HEK293 (cell line): ENCODE measurements at regions not wholly inside any gene's neighbourhood (a gene's known extent, or its start where the extent isn't known, plus 50 kb on each side); places are given as distances from the start of the nearest gene placed in this dataset.

Experiments
- CTCF ChIA-PET: fragments of 350-600 bp; formaldehyde crosslinking; extraction: SDS; loops from one replicate; lab custom pipeline; 2021; ENCODE audit warnings: antibody characterized with exemption; lab: Yijun Ruan, JAX
- POLR2A ChIA-PET: fragments of 300-600 bp; formaldehyde crosslinking; extraction: SDS; loops from one replicate; lab custom pipeline; 2020; ENCODE audit warnings: antibody characterized with exemption, inconsistent platforms; lab: Yijun Ruan, JAX
- H3K27ac ChIP-seq: fragments of 200-500 bp; sonication (Bioruptor generic); 2 replicates; pipeline ENCODE4 v1.5.1; 2014; ENCODE audit warnings: low read depth, low read length, control low read depth, inconsistent platforms; ENCODE audit errors: extremely low read depth
- H3K36me3 ChIP-seq, 2 experiments: fragments of 200-500 bp in 1 of 2; sonication (Bioruptor generic) in 1 of 2; 1 replicate in 1 of 2; 2 replicates in 1 of 2; pipeline ENCODE4 v1.5.1; 2014 to 2017; ENCODE audit warnings: inconsistent platforms in 2 of 2, low read length in 2 of 2; ENCODE audit not compliant: control insufficient read depth in 2 of 2, insufficient read depth in 1 of 2
- H3K4me1 ChIP-seq: fragments of 200-500 bp; sonication (Bioruptor generic); 2 replicates; pipeline ENCODE4 v1.5.1; 2014; ENCODE audit warnings: mild to moderate bottlenecking, low read length, inconsistent platforms; ENCODE audit not compliant: control insufficient read depth, insufficient read depth
- H3K4me3 ChIP-seq: 2 replicates; pipeline ENCODE4 v1.5.1; 2011; ENCODE audit warnings: low read depth, mild to moderate bottlenecking, control low read depth, low read length, moderate library complexity
- H3K9me3 ChIP-seq: fragments of 200-500 bp; sonication (Bioruptor generic); 2 replicates; pipeline ENCODE4 v1.5.1; 2014; ENCODE audit warnings: low read depth, low read length, inconsistent platforms; ENCODE audit not compliant: control insufficient read depth, insufficient read depth
- ELK4 ChIP-seq: IDR thresholded peaks from 2 replicates; pipeline ENCODE4 v1.6.1; 2011; ENCODE audit warnings: mild to moderate bottlenecking, low read depth, low read length, borderline replicate concordance
- GLI2 ChIP-seq: fragments of 450-650 bp; formaldehyde crosslinking; IDR thresholded peaks from 2 replicates; pipeline ENCODE4; 2017; ENCODE audit warnings: missing biosample characterization, missing genetic modification characterization, low read depth, borderline replicate concordance
- PRDM1 ChIP-seq: fragments of 450-650 bp; formaldehyde crosslinking; IDR thresholded peaks from 2 replicates; pipeline ENCODE4; 2016; ENCODE audit warnings: missing biosample characterization, missing genetic modification characterization
- REPIN1 ChIP-seq: fragments of 450-650 bp; formaldehyde crosslinking; IDR thresholded peaks from 2 replicates; pipeline ENCODE4 v1.5.1; 2017; ENCODE audit warnings: missing biosample characterization, missing genetic modification characterization, low read depth
- SALL2 ChIP-seq: fragments of 450-650 bp; formaldehyde crosslinking; IDR thresholded peaks from 2 replicates; pipeline ENCODE4 v1.5.0; 2017; ENCODE audit warnings: missing biosample characterization, mild to moderate bottlenecking, missing genetic modification characterization, borderline replicate concordance
- SETDB1 ChIP-seq: IDR thresholded peaks from one replicate; pipeline ENCODE4 v1.6.1; 2017; ENCODE audit warnings: mild to moderate bottlenecking, low read length, moderate library complexity, mixed read lengths; ENCODE audit not compliant: insufficient read length
- SP3 ChIP-seq: fragments of 450-650 bp; formaldehyde crosslinking; IDR thresholded peaks from 2 replicates; pipeline ENCODE4 v1.5.1; 2016; ENCODE audit warnings: missing biosample characterization, missing genetic modification characterization
- SP7 ChIP-seq: fragments of 450-650 bp; formaldehyde crosslinking; IDR thresholded peaks from 2 replicates; pipeline ENCODE4 v1.5.1; 2016; ENCODE audit warnings: missing biosample characterization, missing genetic modification characterization
- TCF7L2 ChIP-seq: IDR thresholded peaks from 2 replicates; pipeline ENCODE4 v1.6.1; 2011; ENCODE audit warnings: low read depth, mild to moderate bottlenecking, inconsistent platforms, low read length, moderate library complexity, borderline replicate concordance
- TRIM28 ChIP-seq: IDR thresholded peaks from 2 replicates; pipeline ENCODE4 v1.6.1; 2011; ENCODE audit warnings: low read length, control low read depth, borderline replicate concordance
- ZBTB8A ChIP-seq: fragments of 450-650 bp; formaldehyde crosslinking; IDR thresholded peaks from 2 replicates; pipeline ENCODE4 v1.5.1; 2016; ENCODE audit warnings: missing biosample characterization, missing genetic modification characterization
- ZNF354C ChIP-seq: fragments of 450-650 bp; formaldehyde crosslinking; IDR thresholded peaks from 2 replicates; pipeline ENCODE4 v1.5.1; 2016; ENCODE audit warnings: missing biosample characterization, missing genetic modification characterization, low read depth, borderline replicate concordance
- ZNF571 ChIP-seq: fragments of 450-650 bp; formaldehyde crosslinking; IDR thresholded peaks from 2 replicates; pipeline ENCODE4 v1.5.0; 2017; ENCODE audit warnings: missing biosample characterization, missing genetic modification characterization
- ZNF664 ChIP-seq: fragments of 450-650 bp; formaldehyde crosslinking; IDR thresholded peaks from 2 replicates; pipeline ENCODE4 v1.5.1; 2016; ENCODE audit warnings: missing biosample characterization, missing genetic modification characterization
- TF ChIP-seq, protein P1 (sequence below): fragments of 450-650 bp; formaldehyde crosslinking; IDR thresholded peaks from 2 replicates; pipeline ENCODE4 v1.5.1; 2017; ENCODE audit warnings: missing biosample characterization, missing genetic modification characterization
- TF ChIP-seq, protein P2 (sequence below): fragments of 450-650 bp; formaldehyde crosslinking; IDR thresholded peaks from 2 replicates; pipeline ENCODE4 v1.5.1; 2016; ENCODE audit warnings: missing biosample characterization, missing genetic modification characterization
- TF ChIP-seq, protein P3 (sequence below): fragments of 450-650 bp; formaldehyde crosslinking; IDR thresholded peaks from 2 replicates; pipeline ENCODE4 v1.5.1; 2017; ENCODE audit warnings: missing biosample characterization, missing genetic modification characterization

GRCh38 chr1:201750934-201751333 is 78.0 kb upstream of the IPO9 start:
- POLR2A ChIA-PET: no interaction called here
- Histone ChIP-seq H3K9me3 (no peaks in the 10 kb centered on the region), H3K27ac (no peak overlapping the region), H3K36me3 (no peaks in the 10 kb centered on the region), H3K4me1 (peaks cover 10% of the 10 kb centered on the region), H3K4me3 (no peak overlapping the region)
- TF ChIP-seq, protein P1, sequence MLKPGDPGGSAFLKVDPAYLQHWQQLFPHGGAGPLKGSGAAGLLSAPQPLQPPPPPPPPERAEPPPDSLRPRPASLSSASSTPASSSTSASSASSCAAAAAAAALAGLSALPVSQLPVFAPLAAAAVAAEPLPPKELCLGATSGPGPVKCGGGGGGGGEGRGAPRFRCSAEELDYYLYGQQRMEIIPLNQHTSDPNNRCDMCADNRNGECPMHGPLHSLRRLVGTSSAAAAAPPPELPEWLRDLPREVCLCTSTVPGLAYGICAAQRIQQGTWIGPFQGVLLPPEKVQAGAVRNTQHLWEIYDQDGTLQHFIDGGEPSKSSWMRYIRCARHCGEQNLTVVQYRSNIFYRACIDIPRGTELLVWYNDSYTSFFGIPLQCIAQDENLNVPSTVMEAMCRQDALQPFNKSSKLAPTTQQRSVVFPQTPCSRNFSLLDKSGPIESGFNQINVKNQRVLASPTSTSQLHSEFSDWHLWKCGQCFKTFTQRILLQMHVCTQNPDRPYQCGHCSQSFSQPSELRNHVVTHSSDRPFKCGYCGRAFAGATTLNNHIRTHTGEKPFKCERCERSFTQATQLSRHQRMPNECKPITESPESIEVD (tag by site-specific recombination): peak; percentile 28; the same call in 1 of the 2 replicates
- TF ChIP-seq GLI2 (tag by site-specific recombination): no peak
- CTCF ChIA-PET: no interaction called here

- POLR2A ChIA-PET: no interaction called here
- Histone ChIP-seq H3K9me3 (no peaks in the 10 kb centered on the region), H3K4me1 (peaks cover 10% of the 10 kb centered on the region), H3K36me3 (no peaks in the 10 kb centered on the region), H3K27ac (no peak overlapping the region), H3K4me3 (no peak overlapping the region)
- no peak for TF ChIP-seq TRIM28
- TF ChIP-seq REPIN1 (tag by site-specific recombination): no peak
- no peak for TF ChIP-seq ZNF664 (tag by site-specific recombination)
- TF ChIP-seq, protein P2, sequence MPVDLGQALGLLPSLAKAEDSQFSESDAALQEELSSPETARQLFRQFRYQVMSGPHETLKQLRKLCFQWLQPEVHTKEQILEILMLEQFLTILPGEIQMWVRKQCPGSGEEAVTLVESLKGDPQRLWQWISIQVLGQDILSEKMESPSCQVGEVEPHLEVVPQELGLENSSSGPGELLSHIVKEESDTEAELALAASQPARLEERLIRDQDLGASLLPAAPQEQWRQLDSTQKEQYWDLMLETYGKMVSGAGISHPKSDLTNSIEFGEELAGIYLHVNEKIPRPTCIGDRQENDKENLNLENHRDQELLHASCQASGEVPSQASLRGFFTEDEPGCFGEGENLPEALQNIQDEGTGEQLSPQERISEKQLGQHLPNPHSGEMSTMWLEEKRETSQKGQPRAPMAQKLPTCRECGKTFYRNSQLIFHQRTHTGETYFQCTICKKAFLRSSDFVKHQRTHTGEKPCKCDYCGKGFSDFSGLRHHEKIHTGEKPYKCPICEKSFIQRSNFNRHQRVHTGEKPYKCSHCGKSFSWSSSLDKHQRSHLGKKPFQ (tag by site-specific recombination): 0 out of 2 replicates have a peak, but pooled peaks have one; percentile 11
- no peak for TF ChIP-seq SP3 (tag by site-specific recombination)
- peak; percentile 48; the same call in 1 of the 2 replicates for TF ChIP-seq TCF7L2
- no peak for TF ChIP-seq ZNF571 (tag by site-specific recombination)
- TF ChIP-seq, protein P3, sequence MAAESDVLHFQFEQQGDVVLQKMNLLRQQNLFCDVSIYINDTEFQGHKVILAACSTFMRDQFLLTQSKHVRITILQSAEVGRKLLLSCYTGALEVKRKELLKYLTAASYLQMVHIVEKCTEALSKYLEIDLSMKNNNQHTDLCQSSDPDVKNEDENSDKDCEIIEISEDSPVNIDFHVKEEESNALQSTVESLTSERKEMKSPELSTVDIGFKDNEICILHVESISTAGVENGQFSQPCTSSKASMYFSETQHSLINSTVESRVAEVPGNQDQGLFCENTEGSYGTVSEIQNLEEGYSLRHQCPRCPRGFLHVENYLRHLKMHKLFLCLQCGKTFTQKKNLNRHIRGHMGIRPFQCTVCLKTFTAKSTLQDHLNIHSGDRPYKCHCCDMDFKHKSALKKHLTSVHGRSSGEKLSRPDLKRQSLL (tag by site-specific recombination): no peak
- no peak for TF ChIP-seq ELK4
- peak; percentile 79 for TF ChIP-seq PRDM1 (tag by site-specific recombination)
- no peak for TF ChIP-seq SETDB1
- TF ChIP-seq SP7: no peak
- TF ChIP-seq ZNF354C (tag by site-specific recombination): no peak
- no peak for TF ChIP-seq SALL2 (tag by site-specific recombination)
- CTCF ChIA-PET: interaction anchor here (0.6 to 1.4 kb wide), 2 partner anchors 41 to 133 kb away, joined by 4 to 5 read pairs; no protein-coding TSS in a partner anchor
Observed at GRCh38 chr1:201751872-201752271, 77.1 kb upstream of the IPO9 start.

DNA sequence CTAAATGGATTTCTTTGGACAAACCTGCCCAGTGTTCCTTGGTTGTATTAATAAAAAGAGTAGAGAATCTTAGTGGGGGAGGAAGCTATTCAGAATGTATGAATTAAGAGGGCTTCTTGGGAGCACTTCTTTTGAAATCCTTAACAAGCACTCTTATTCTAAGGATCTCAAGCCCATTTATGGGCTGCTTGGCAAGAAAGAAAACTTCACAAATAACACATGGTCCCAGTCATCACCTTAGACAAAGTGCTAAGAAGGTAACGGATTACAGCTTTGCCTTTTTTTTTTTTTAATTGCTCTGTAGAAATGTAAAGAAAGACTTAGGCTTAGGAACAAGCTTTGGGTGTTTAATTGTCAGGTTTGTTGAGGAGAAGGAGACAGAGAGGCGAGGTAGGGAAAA is 76.6 kb upstream of the IPO9 start:
- TF ChIP-seq ZBTB8A (tag by site-specific recombination): 0 out of 2 replicates have a peak, but pooled peaks have one; percentile 14
- TF ChIP-seq, protein P2 (tag by site-specific recombination): no peak
- H3K4me3 ChIP-seq: no peak overlapping the region
- POLR2A ChIA-PET: no interaction called here
- CTCF ChIA-PET: interaction anchor here (0.6 to 1.4 kb wide), 3 partner anchors 8 to 134 kb away, joined by 4 to 5 read pairs (median 4); no protein-coding TSS in a partner anchor
- no peaks in the 10 kb centered on the region for H3K9me3 ChIP-seq
- no peaks in the 10 kb centered on the region for H3K36me3 ChIP-seq
- no peak overlapping the region for H3K27ac ChIP-seq
- peaks cover 10% of the 10 kb centered on the region for H3K4me1 ChIP-seq
